SU-DHL-6 (cell line): ENCODE measurements at regions not wholly inside any gene's neighbourhood (a gene's known extent, or its start where the extent isn't known, plus 50 kb on each side); places are given as distances from the start of the nearest gene placed in this dataset.

Experiments
- CTCF ChIP-seq: fragments of 200-600 bp; sonication (generic); IDR thresholded peaks from one replicate; pipeline ENCODE4 v1.5.1; 2017; ENCODE audit warnings: antibody characterized with exemption, mild to moderate bottlenecking, low read length, moderate library complexity; ENCODE audit not compliant: insufficient read depth, poor library complexity, severe bottlenecking
- EZH2phosphoT487 ChIP-seq: fragments of 200-600 bp; sonication (generic), shearing (Covaris generic); conservative IDR thresholded peaks from 2 replicates; pipeline ENCODE4 v1.6.1; 2018; ENCODE audit warnings: mild to moderate bottlenecking, antibody characterized with exemption, low read length, moderate library complexity, mixed read lengths

- no peak for TF ChIP-seq CTCF
- no peak for TF ChIP-seq EZH2phosphoT487
These were observed 198.7 kb downstream of the CXCL12 start for GRCh38 chr10:44186150-44186549.
